Activated CD4-positive, CD25-positive, alpha-beta regulatory T cell treated with anti-CD3 and anti-CD28 coated beads, Interleukin-2, amount 50 U/mL, for 72 hours (primary cell): ENCODE measurements at regions not wholly inside any gene's neighbourhood (a gene's known extent, or its start where the extent isn't known, plus 50 kb on each side); places are given as distances from the start of the nearest gene placed in this dataset.
"Not testable (repeated sequence)": the region's sequence is repeated elsewhere in the genome, so short reads cannot be mapped to it uniquely, and the experiment has no call there.

Experiments used
- DNase-seq: peaks from one replicate; pipeline ENCODE4 v3.0.0; 2021

- DNase-seq = no peak
Observed at GRCh38 chr7:69438584-69439412, 159.5 kb upstream of the AUTS2 start.

- DNase-seq = no peak
Observed at GRCh38 chr7:69439636-69440325, 158.5 kb upstream of the AUTS2 start.

GRCh38 chr7:69440976-69441375, 157.3 kb upstream of the AUTS2 start:
- no peak for DNase-seq

GRCh38 chr7:69443136-69443535, 155.1 kb upstream of the AUTS2 start:
- DNase-seq = no peak

- no peak for DNase-seq
Observed at GRCh38 chr7:69445541-69445940, 152.7 kb upstream of the AUTS2 start.

- DNase-seq = not testable (repeated sequence)
Observed at GRCh38 chr7:69446213-69446612, 152.1 kb upstream of the AUTS2 start.

GRCh38 chr7:69448071-69448470, 150.2 kb upstream of the AUTS2 start:
- DNase-seq = no peak

- DNase-seq = no peak
Observed at GRCh38 chr7:69450456-69450855, 147.8 kb upstream of the AUTS2 start.

- no peak for DNase-seq
Observed at GRCh38 chr7:69451715-69452114, 146.6 kb upstream of the AUTS2 start.

GRCh38 chr7:69452797-69453196, 145.5 kb upstream of the AUTS2 start:
- DNase-seq = no peak

- DNase-seq = no peak
Observed at GRCh38 chr7:69457595-69458504, 140.4 kb upstream of the AUTS2 start.

GRCh38 chr7:69464035-69464434, 134.2 kb upstream of the AUTS2 start:
- no peak for DNase-seq

GRCh38 chr7:69465262-69465661, 133.0 kb upstream of the AUTS2 start:
- no peak for DNase-seq

GRCh38 chr7:69467826-69468225, 130.4 kb upstream of the AUTS2 start:
- no peak for DNase-seq

- DNase-seq = no peak
Observed at GRCh38 chr7:69476416-69476815, 121.9 kb upstream of the AUTS2 start.

- DNase-seq = no peak
Observed at GRCh38 chr7:69482676-69483075, 115.6 kb upstream of the AUTS2 start.

GRCh38 chr7:69489533-69489932, 108.7 kb upstream of the AUTS2 start:
- no peak for DNase-seq

GRCh38 chr7:69498671-69499070, 99.6 kb upstream of the AUTS2 start:
- no peak for DNase-seq

- DNase-seq = no peak
Observed at GRCh38 chr7:69502358-69502757, 95.9 kb upstream of the AUTS2 start.

- DNase-seq = no peak
Observed at GRCh38 chr7:69504733-69505420, 93.4 kb upstream of the AUTS2 start.

GRCh38 chr7:69508736-69509135, 89.5 kb upstream of the AUTS2 start:
- no peak for DNase-seq

GRCh38 chr7:69510114-69510513, 88.2 kb upstream of the AUTS2 start:
- no peak for DNase-seq
